H1 (cell line): ENCODE measurements at regions not wholly inside any gene's neighbourhood (a gene's known extent, or its start where the extent isn't known, plus 50 kb on each side); places are given as distances from the start of the nearest gene placed in this dataset.

Experiments
- CTCF ChIA-PET: fragments of 300-600 bp; sonication (Branson Sonifier 250); formaldehyde crosslinking; loops from one replicate; lab custom pipeline; 2021; ENCODE audit not compliant: partially characterized antibody; lab: Charles Lee
- POLR2A ChIA-PET: fragments of 300-600 bp; sonication (Branson Sonifier 250); formaldehyde crosslinking; loops from one replicate; lab custom pipeline; 2021; ENCODE audit warnings: inconsistent platforms; ENCODE audit not compliant: partially characterized antibody; lab: Charles Lee
- DNase-seq, 2 experiments: peaks; one replicate each; pipeline versions ENCODE4 v3.0.0 to v3.0.0-alpha.2; 2010 to 2022; ENCODE audit warnings: low spot score in 2 of 2, low read depth in 1 of 2, mixed read lengths in 1 of 2
- FAIRE-seq: peaks from 2 replicates; lab custom pipeline; 2011; peaks lifted over from hg19 to GRCh38; lab: Jason Lieb, UNC
- H2AFZ ChIP-seq: 2 replicates; pipeline ENCODE4 v1.8.1; 2012; ENCODE audit warnings: low read length, inconsistent platforms
- H2AK5ac ChIP-seq: 2 replicates; pipeline ENCODE4 v1.6.1; 2013; ENCODE audit warnings: low read depth, low read length
- H2BK120ac ChIP-seq: replicated peaks from 2 replicates; pipeline ENCODE3; 2013; ENCODE audit warnings: low read depth, low read length, inconsistent platforms
- H2BK12ac ChIP-seq: 2 replicates; pipeline ENCODE4 v1.6.1; 2013; ENCODE audit warnings: low read depth, low read length
- H2BK15ac ChIP-seq: 2 replicates; pipeline ENCODE4 v1.6.1; 2013; ENCODE audit warnings: low read length
- H2BK20ac ChIP-seq: 2 replicates; pipeline ENCODE4 v1.6.1; 2013; ENCODE audit warnings: low read length
- H2BK5ac ChIP-seq: 2 replicates; pipeline ENCODE4 v1.6.1; 2013; ENCODE audit warnings: low read depth, low read length
- H3K14ac ChIP-seq: 2 replicates; pipeline ENCODE4 v1.6.1; 2013; ENCODE audit warnings: inconsistent platforms; ENCODE audit not compliant: insufficient read length
- H3K18ac ChIP-seq: 2 replicates; pipeline ENCODE4 v1.6.1; 2013; ENCODE audit warnings: low read length; ENCODE audit errors: extremely low read depth
- H3K23ac ChIP-seq: 2 replicates; pipeline ENCODE4 v1.6.1; 2013; ENCODE audit warnings: inconsistent platforms; ENCODE audit not compliant: insufficient read length
- H3K23me2 ChIP-seq: 2 replicates; pipeline ENCODE4 v1.6.1; 2013; ENCODE audit warnings: low read depth, low read length
- H3K27ac ChIP-seq: 2 replicates; pipeline ENCODE4 v1.6.1; 2011; ENCODE audit warnings: low read depth, low read length, inconsistent platforms
- H3K27me3 ChIP-seq, 4 experiments: replicated peaks in 1 of 4; 1 replicate in 1 of 4; 2 replicates in 3 of 4; pipeline versions ENCODE4 v1.6.1 to v1.8.1; 2011 to 2013; ENCODE audit warnings: low read length in 3 of 4, mild to moderate bottlenecking in 3 of 4, inconsistent platforms in 2 of 4, mixed read lengths in 2 of 4, moderate library complexity in 1 of 4; ENCODE audit not compliant: control insufficient read depth in 3 of 4, insufficient read depth in 3 of 4; ENCODE audit errors: extremely low read depth in 1 of 4
- H3K36me3 ChIP-seq, 4 experiments: 2 replicates each; pipeline versions ENCODE4 v1.6.1 to v1.8.1; 2011 to 2013; ENCODE audit warnings: mild to moderate bottlenecking in 4 of 4, low read length in 3 of 4, moderate library complexity in 2 of 4, control low read depth in 1 of 4, inconsistent platforms in 1 of 4; ENCODE audit not compliant: insufficient read depth in 4 of 4, control insufficient read depth in 2 of 4
- H3K4ac ChIP-seq: replicated peaks from 2 replicates; pipeline ENCODE3; 2013; ENCODE audit warnings: low read length, low read depth, mixed read lengths, inconsistent platforms; ENCODE audit not compliant: insufficient read length
- H3K4me1 ChIP-seq, 4 experiments: replicated peaks in 1 of 4; 1 replicate in 1 of 4; 2 replicates in 3 of 4; pipeline versions ENCODE4 v1.6.1 to v1.8.1; 2011 to 2013; ENCODE audit warnings: low read length in 3 of 4, inconsistent platforms in 2 of 4, mixed read lengths in 1 of 4; ENCODE audit not compliant: insufficient read depth in 4 of 4, control insufficient read depth in 3 of 4
- H3K4me2 ChIP-seq, 2 experiments: 2 replicates each; pipeline versions ENCODE4 v1.6.1 to v1.8.1; 2011 to 2013; ENCODE audit warnings: low read depth in 2 of 2, low read length in 2 of 2, control low read depth in 1 of 2, inconsistent platforms in 1 of 2, mild to moderate bottlenecking in 1 of 2; ENCODE audit not compliant: insufficient read depth in 1 of 2
- H3K4me3 ChIP-seq, 4 experiments: fragments of 200-600, 300-600 bp in 1 of 4; sonication (generic), shearing (Covaris generic), sonication (Bioruptor Twin) in 1 of 4; 2 replicates each; pipeline versions ENCODE4 v1.5.1 to v1.8.1; 2011 to 2016; ENCODE audit warnings: low read length in 4 of 4, low read depth in 3 of 4, control low read depth in 2 of 4, inconsistent platforms in 2 of 4, mild to moderate bottlenecking in 2 of 4, mixed read lengths in 1 of 4, moderate library complexity in 1 of 4; ENCODE audit not compliant: insufficient read depth in 2 of 4; ENCODE audit errors: extremely low read depth in 1 of 4
- H3K56ac ChIP-seq: replicated peaks from 2 replicates; pipeline ENCODE3; 2013; ENCODE audit warnings: low read depth, mild to moderate bottlenecking, mixed read lengths, low read length, inconsistent platforms; ENCODE audit not compliant: insufficient read length
- H3K79me1 ChIP-seq: 2 replicates; pipeline ENCODE4 v1.6.1; 2013; ENCODE audit warnings: low read depth, low read length, control low read depth
- H3K79me2 ChIP-seq, 2 experiments: 2 replicates each; pipeline versions ENCODE4 v1.6.1 to v1.8.1; 2012 to 2013; ENCODE audit warnings: low read length in 2 of 2, mild to moderate bottlenecking in 2 of 2, inconsistent platforms in 1 of 2; ENCODE audit not compliant: insufficient read depth in 2 of 2, control insufficient read depth in 1 of 2
- H3K9ac ChIP-seq, 4 experiments: replicated peaks in 1 of 4; 1 replicate in 1 of 4; 2 replicates in 3 of 4; pipeline versions ENCODE4 v1.6.1 to v1.8.1; 2011 to 2013; ENCODE audit warnings: low read depth in 3 of 4, low read length in 3 of 4, control low read depth in 2 of 4, mild to moderate bottlenecking in 2 of 4, moderate library complexity in 2 of 4, inconsistent platforms in 1 of 4; ENCODE audit errors: extremely low read depth in 1 of 4
- H3K9me3 ChIP-seq, 2 experiments: 2 replicates each; pipeline versions ENCODE4 v1.6.1 to v1.8.1; 2012 to 2013; ENCODE audit warnings: mild to moderate bottlenecking in 2 of 2, moderate library complexity in 2 of 2, control low read depth in 1 of 2, inconsistent platforms in 1 of 2, low read depth in 1 of 2, low read length in 1 of 2, mixed read lengths in 1 of 2; ENCODE audit not compliant: insufficient read depth in 2 of 2
- H4K20me1 ChIP-seq, 2 experiments: replicated peaks in 1 of 2; 2 replicates each; pipeline versions ENCODE3 to v1.8.1; 2011 to 2013; ENCODE audit warnings: inconsistent platforms in 2 of 2, low read length in 2 of 2, mild to moderate bottlenecking in 1 of 2; ENCODE audit not compliant: insufficient read depth in 2 of 2, control insufficient read depth in 1 of 2
- H4K5ac ChIP-seq: 2 replicates; pipeline ENCODE4 v1.6.1; 2013; ENCODE audit warnings: low read length, low read depth, mixed read lengths, inconsistent platforms; ENCODE audit not compliant: insufficient read length
- H4K8ac ChIP-seq: 2 replicates; pipeline ENCODE4 v1.8.0; 2013; ENCODE audit warnings: mild to moderate bottlenecking, moderate library complexity, low read length, inconsistent platforms; ENCODE audit not compliant: insufficient read depth; ENCODE audit errors: extremely low read depth
- H4K91ac ChIP-seq: replicated peaks from 2 replicates; pipeline ENCODE3; 2013; ENCODE audit warnings: low read length, mixed read lengths, inconsistent platforms; ENCODE audit not compliant: insufficient read length
- CTBP2 ChIP-seq: IDR thresholded peaks from 2 replicates; pipeline ENCODE4 v1.7.0; 2011; ENCODE audit warnings: borderline replicate concordance, mild to moderate bottlenecking, moderate library complexity, mixed read lengths, low read length; ENCODE audit not compliant: insufficient read depth, insufficient read length
- EGR1 ChIP-seq: IDR thresholded peaks from 2 replicates; pipeline ENCODE4 v1.6.1; 2011; ENCODE audit warnings: low read depth, low read length, borderline replicate concordance
- EZH2 ChIP-seq: fragments of 200-600 bp; sonication (generic); IDR thresholded peaks from 2 replicates; pipeline ENCODE4 v1.7.1; 2012; ENCODE audit warnings: low read depth, mild to moderate bottlenecking, moderate library complexity, low read length, inconsistent platforms; ENCODE audit not compliant: severe bottlenecking
- HDAC6 ChIP-seq: IDR thresholded peaks from one replicate; pipeline ENCODE4 v1.7.1; 2012; ENCODE audit warnings: low read depth, mild to moderate bottlenecking, inconsistent platforms, low read length, moderate library complexity
- JUND ChIP-seq: IDR thresholded peaks from 2 replicates; pipeline ENCODE4 v1.6.1; 2011; ENCODE audit warnings: mild to moderate bottlenecking, improper control_type of control experiment, low read length
- MAFK ChIP-seq: IDR thresholded peaks from 2 replicates; pipeline ENCODE4 v1.6.1; 2012; ENCODE audit warnings: low read depth, mild to moderate bottlenecking, improper control_type of control experiment, low read length
- RBBP5 ChIP-seq: IDR thresholded peaks from 2 replicates; pipeline ENCODE4 v1.7.1; 2012; ENCODE audit warnings: low read depth, mild to moderate bottlenecking, inconsistent platforms, low read length, moderate library complexity, borderline replicate concordance
- RXRA ChIP-seq: IDR thresholded peaks from 2 replicates; pipeline ENCODE4 v1.6.1; 2011; ENCODE audit warnings: low read depth, mild to moderate bottlenecking, low read length, moderate library complexity; ENCODE audit not compliant: insufficient read depth
- SIRT6 ChIP-seq: IDR thresholded peaks from one replicate; pipeline ENCODE4 v1.7.1; 2012; ENCODE audit warnings: low read length, inconsistent platforms
- SIX5 ChIP-seq: IDR thresholded peaks from 2 replicates; pipeline ENCODE4 v1.6.1; 2011; ENCODE audit warnings: mild to moderate bottlenecking, low read depth, low read length
- TBP ChIP-seq: IDR thresholded peaks from 2 replicates; pipeline ENCODE4 v1.6.1; 2011; ENCODE audit warnings: low read depth, low read length, improper control_type of control experiment
- YY1 ChIP-seq: IDR thresholded peaks from 2 replicates; pipeline ENCODE4 v1.6.1; 2011; ENCODE audit warnings: low read depth, mild to moderate bottlenecking, low read length
- WGBS, 2 experiments: shearing (Covaris generic) in 1 of 2; methylation state at CpG; one replicate each; pipeline versions ENCODE4 v1.1.6 to v1.1.7; 2013 to 2015; ENCODE audit warnings: low lambda C conversion rate in 2 of 2, mixed read lengths in 2 of 2, inconsistent platforms in 1 of 2, low coverage in 1 of 2, missing lambda C conversion rate in 1 of 2; ENCODE audit not compliant: insufficient replicate concordance in 2 of 2, insufficient coverage in 1 of 2, insufficient read length in 1 of 2; ENCODE audit errors: extremely low coverage in 1 of 2, missing lambda C conversion rate in 1 of 2; 5-methylcytosine and 5-hydroxymethylcytosine counted together
- TF ChIP-seq, protein P1 (sequence below): IDR thresholded peaks from 2 replicates; pipeline ENCODE4 v1.6.1; 2012; ENCODE audit warnings: low read length, inconsistent platforms

DNA sequence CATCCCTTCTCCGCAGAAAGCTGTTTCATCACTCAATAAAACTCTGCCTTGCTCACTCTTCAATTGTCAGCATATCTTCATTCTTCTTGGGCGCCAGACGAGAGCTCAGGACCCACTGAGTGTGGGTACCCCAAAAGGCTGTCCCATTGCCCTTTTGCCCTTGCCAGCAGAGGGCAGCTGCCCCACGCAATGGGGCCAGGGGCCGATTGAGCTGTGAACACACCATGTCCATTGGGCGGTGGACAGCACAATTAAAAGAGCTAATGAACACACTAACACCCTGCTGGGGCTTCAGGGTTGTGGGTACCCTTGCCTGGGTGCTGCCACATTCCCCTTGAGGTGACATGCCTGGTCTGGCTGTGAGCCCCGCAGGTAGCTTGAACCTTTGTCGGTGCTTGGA lies 487.2 kb upstream of the NUDT12 start (continued):
- no peak for TF ChIP-seq RXRA

DNA sequence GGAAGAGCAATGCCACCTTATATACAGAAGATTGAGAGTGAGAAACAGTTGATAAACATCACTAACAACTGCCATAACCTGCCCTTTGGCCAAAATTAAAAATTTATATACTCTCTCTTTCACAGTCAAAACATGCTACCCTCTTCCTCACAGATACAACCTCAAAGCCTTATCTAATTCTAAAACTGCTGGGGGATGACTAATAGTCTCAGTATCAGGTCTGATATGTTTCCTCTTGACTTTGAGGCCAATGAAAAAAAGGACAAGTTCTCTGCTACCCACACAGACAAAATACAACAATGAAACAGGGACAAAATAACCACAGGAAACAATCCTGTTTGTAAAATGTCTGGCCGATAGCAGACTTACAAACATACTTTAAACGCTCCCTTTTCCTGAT lies 485.6 kb upstream of the NUDT12 start:
- no peak overlapping the region for H3K56ac ChIP-seq
- no peak overlapping the region for H4K5ac ChIP-seq
- DNase-seq = no peak
- no peak for FAIRE-seq
- no peaks in the 10 kb centered on the region for H4K20me1 ChIP-seq
- ChIA-PET POLR2A (no interaction called here), CTCF (no interaction called here)
- H3K36me3 ChIP-seq = no peaks in the 10 kb centered on the region
- WGBS, 2 experiments = 93% methylated on average over 2 of the region's 2 CpGs; no CpG with 5 or more reads in 1 of the 2 experiments
- no peak overlapping the region for H3K18ac ChIP-seq
- no peaks in the 10 kb centered on the region for H3K79me2 ChIP-seq
- no peak overlapping the region for H3K23ac ChIP-seq
- H3K27ac ChIP-seq = no peak overlapping the region
- no peak overlapping the region for H3K14ac ChIP-seq
- no peak overlapping the region for H4K8ac ChIP-seq
- H2BK120ac ChIP-seq = no peak overlapping the region
- no peak overlapping the region for H2BK5ac ChIP-seq
- no peak overlapping the region for H3K9ac ChIP-seq
- H3K23me2 ChIP-seq = no peaks in the 10 kb centered on the region
- no peak overlapping the region for H4K91ac ChIP-seq
- no peaks in the 10 kb centered on the region for H3K4me1 ChIP-seq
- H2AFZ ChIP-seq = no peak overlapping the region
- H3K4me3 ChIP-seq = no peak overlapping the region
- H3K27me3 ChIP-seq = no peaks in the 10 kb centered on the region
- no peak overlapping the region for H3K4ac ChIP-seq
- H3K9me3 ChIP-seq = no peaks in the 10 kb centered on the region
- no peaks in the 10 kb centered on the region for H3K79me1 ChIP-seq
- H2AK5ac ChIP-seq = no peak overlapping the region
- H2BK20ac ChIP-seq = no peak overlapping the region
- no peak overlapping the region for H3K4me2 ChIP-seq
- no peak overlapping the region for H2BK12ac ChIP-seq
- no peak overlapping the region for H2BK15ac ChIP-seq
- TF ChIP-seq EZH2 = no peak
- no peak for TF ChIP-seq MAFK
- no peak for TF ChIP-seq SIX5
- no peak for TF ChIP-seq SIRT6
- no peak for TF ChIP-seq RBBP5
- no peak for TF ChIP-seq EGR1
- no peak for TF ChIP-seq TBP
- TF ChIP-seq CTBP2 = no peak
- TF ChIP-seq JUND = no peak
- TF ChIP-seq HDAC6 = no peak
- TF ChIP-seq YY1 = no peak
- TF ChIP-seq, protein P1, sequence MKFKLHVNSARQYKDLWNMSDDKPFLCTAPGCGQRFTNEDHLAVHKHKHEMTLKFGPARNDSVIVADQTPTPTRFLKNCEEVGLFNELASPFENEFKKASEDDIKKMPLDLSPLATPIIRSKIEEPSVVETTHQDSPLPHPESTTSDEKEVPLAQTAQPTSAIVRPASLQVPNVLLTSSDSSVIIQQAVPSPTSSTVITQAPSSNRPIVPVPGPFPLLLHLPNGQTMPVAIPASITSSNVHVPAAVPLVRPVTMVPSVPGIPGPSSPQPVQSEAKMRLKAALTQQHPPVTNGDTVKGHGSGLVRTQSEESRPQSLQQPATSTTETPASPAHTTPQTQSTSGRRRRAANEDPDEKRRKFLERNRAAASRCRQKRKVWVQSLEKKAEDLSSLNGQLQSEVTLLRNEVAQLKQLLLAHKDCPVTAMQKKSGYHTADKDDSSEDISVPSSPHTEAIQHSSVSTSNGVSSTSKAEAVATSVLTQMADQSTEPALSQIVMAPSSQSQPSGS = no peak
